DOHH2 (cell line): ENCODE measurements at regions not wholly inside any gene's neighbourhood (a gene's known extent, or its start where the extent isn't known, plus 50 kb on each side); places are given as distances from the start of the nearest gene placed in this dataset.

ENCODE experiments used
- CTCF ChIP-seq: fragments of 200-600 bp; sonication (generic); IDR thresholded peaks from one replicate; pipeline ENCODE4 v1.5.1; 2014; ENCODE audit warnings: antibody characterized with exemption, mild to moderate bottlenecking, low read depth, low read length; ENCODE audit not compliant: poor library complexity, severe bottlenecking
- EZH2phosphoT487 ChIP-seq: fragments of 200-600 bp; sonication (generic); IDR thresholded peaks from 2 replicates; pipeline ENCODE4 v1.6.1; 2017; ENCODE audit warnings: borderline replicate concordance, mild to moderate bottlenecking, antibody characterized with exemption, low read length, moderate library complexity, mixed read lengths

GRCh38 chr2:150274108-150274507 is 213.4 kb downstream of the RND3 start:
- TF ChIP-seq CTCF (no peak), EZH2phosphoT487 (no peak)
